Uterus (tissue), 3 donors: ENCODE measurements at regions not wholly inside any gene's neighbourhood (a gene's known extent, or its start where the extent isn't known, plus 50 kb on each side); places are given as distances from the start of the nearest gene placed in this dataset.

Experiments
- DNase-seq, 2 donors: peaks; one replicate each; pipeline ENCODE4 v3.0.0-alpha.2; 2019 to 2020
- H3K27ac ChIP-seq, 2 donors: fragments of 200-600 bp; sonication (generic); 1 replicate in 1 of 2; 2 replicates in 1 of 2; pipeline ENCODE4 v1.5.1; 2016 to 2018
- H3K27me3 ChIP-seq, 2 donors: fragments of 200-600 bp; sonication (generic); one replicate each; pipeline ENCODE4 v1.5.1; 2018 to 2019; ENCODE audit warnings: control low read depth in 1 of 2
- H3K36me3 ChIP-seq, 2 donors: fragments of 200-600 bp; sonication (generic); one replicate each; pipeline ENCODE4 v1.5.1; 2019; ENCODE audit warnings: control low read depth in 1 of 2
- H3K4me1 ChIP-seq, 2 donors: fragments of 200-600 bp; sonication (generic); one replicate each; pipeline ENCODE4 v1.5.1; 2018 to 2019; ENCODE audit warnings: control low read depth in 1 of 2
- H3K4me3 ChIP-seq, 2 donors: fragments of 200-600 bp; sonication (generic); 1 replicate in 1 of 2; 2 replicates in 1 of 2; pipeline ENCODE4 v1.5.1; 2018 to 2019; ENCODE audit warnings: mild to moderate bottlenecking in 1 of 2
- H3K9me3 ChIP-seq, 2 donors: fragments of 200-600 bp; sonication (generic); one replicate each; pipeline ENCODE4 v1.5.1; 2019; ENCODE audit warnings: control low read depth in 1 of 2
- POLR2A ChIP-seq, 2 donors: fragments of 450-650 bp; IDR thresholded peaks; one replicate each; pipeline ENCODE4 v1.6.1; 2016; ENCODE audit warnings: antibody characterized with exemption in 2 of 2, mild to moderate bottlenecking in 1 of 2, moderate library complexity in 1 of 2
- intact Hi-C: fragments of 100-400 bp; cut with DNase I; formaldehyde crosslinking; loops from one replicate; pipeline ENCODE4 v1.15.1; 2023; ENCODE audit warnings: low total_unique reads
- TF ChIP-seq, protein P1 (sequence below), 4 experiments: fragments of 200-600 bp in 2 of 4; fragments of 450-650 bp in 2 of 4; sonication (generic) in 2 of 4; IDR thresholded peaks; one replicate each; pipeline ENCODE4 v1.5.1; 2016 to 2019; ENCODE audit warnings: antibody characterized with exemption in 4 of 4, mild to moderate bottlenecking in 2 of 4, moderate library complexity in 1 of 4
- donor health status: DM: yes; HTN: yes; CAD: no.

- intact Hi-C loops = no loop called here
- Histone ChIP-seq H3K36me3 (no peaks in the 10 kb centered on the region), H3K9me3 (no peaks in the 10 kb centered on the region), H3K27me3 (no peaks in the 10 kb centered on the region), H3K4me1 (no peaks in the 10 kb centered on the region), H3K27ac (no peak overlapping the region), H3K4me3 (no peak overlapping the region)
- no peak for DNase-seq
- TF ChIP-seq, protein P1, sequence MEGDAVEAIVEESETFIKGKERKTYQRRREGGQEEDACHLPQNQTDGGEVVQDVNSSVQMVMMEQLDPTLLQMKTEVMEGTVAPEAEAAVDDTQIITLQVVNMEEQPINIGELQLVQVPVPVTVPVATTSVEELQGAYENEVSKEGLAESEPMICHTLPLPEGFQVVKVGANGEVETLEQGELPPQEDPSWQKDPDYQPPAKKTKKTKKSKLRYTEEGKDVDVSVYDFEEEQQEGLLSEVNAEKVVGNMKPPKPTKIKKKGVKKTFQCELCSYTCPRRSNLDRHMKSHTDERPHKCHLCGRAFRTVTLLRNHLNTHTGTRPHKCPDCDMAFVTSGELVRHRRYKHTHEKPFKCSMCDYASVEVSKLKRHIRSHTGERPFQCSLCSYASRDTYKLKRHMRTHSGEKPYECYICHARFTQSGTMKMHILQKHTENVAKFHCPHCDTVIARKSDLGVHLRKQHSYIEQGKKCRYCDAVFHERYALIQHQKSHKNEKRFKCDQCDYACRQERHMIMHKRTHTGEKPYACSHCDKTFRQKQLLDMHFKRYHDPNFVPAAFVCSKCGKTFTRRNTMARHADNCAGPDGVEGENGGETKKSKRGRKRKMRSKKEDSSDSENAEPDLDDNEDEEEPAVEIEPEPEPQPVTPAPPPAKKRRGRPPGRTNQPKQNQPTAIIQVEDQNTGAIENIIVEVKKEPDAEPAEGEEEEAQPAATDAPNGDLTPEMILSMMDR (IDR thresholded peaks at IDR 0.05) = no peak
- TF ChIP-seq POLR2A (IDR thresholded peaks at IDR 0.05) = no peak
Measured at GRCh38 chr11:80031014-80031600, 590.3 kb upstream of the TENM4 start.

DNA sequence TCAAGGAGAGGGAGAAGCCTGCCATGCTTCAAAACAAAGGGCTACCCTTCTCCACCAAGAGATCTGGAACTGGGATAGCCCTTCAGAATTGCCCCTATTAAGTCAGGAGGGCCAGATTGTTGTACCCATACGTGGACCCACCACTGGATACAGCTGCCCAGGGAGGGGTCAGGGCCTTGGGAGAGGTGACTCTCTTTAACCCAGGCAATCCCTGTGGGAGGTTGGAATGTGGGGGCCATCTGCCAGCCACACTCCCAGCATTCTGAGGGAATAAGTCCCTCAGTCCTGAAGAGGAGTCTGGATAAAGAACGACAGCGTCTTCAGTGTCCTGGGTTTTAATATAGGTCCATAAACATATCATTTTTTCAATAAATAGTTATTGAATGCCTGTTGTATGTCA, 588.2 kb upstream of the TENM4 start:
- Histone ChIP-seq H3K36me3 (no peaks in the 10 kb centered on the region), H3K9me3 (no peaks in the 10 kb centered on the region), H3K4me3 (no peak overlapping the region), H3K4me1 (no peaks in the 10 kb centered on the region), H3K27ac (no peak overlapping the region), H3K27me3 (no peaks in the 10 kb centered on the region)
- intact Hi-C loops = no loop called here
- no peak for DNase-seq
- TF ChIP-seq, protein P1 (IDR thresholded peaks at IDR 0.05) = no peak
- no peak for TF ChIP-seq POLR2A (IDR thresholded peaks at IDR 0.05)

- Histone ChIP-seq H3K9me3 (no peaks in the 10 kb centered on the region), H3K27ac (no peak overlapping the region), H3K4me1 (no peaks in the 10 kb centered on the region), H3K27me3 (no peaks in the 10 kb centered on the region), H3K36me3 (no peaks in the 10 kb centered on the region), H3K4me3 (no peak overlapping the region)
- intact Hi-C loops = no loop called here
- DNase-seq = no peak
- no peak for TF ChIP-seq POLR2A (IDR thresholded peaks at IDR 0.05)
- TF ChIP-seq, protein P1 (IDR thresholded peaks at IDR 0.05) = no peak
Measured at GRCh38 chr11:80024119-80024518, 583.3 kb upstream of the TENM4 start.

DNA sequence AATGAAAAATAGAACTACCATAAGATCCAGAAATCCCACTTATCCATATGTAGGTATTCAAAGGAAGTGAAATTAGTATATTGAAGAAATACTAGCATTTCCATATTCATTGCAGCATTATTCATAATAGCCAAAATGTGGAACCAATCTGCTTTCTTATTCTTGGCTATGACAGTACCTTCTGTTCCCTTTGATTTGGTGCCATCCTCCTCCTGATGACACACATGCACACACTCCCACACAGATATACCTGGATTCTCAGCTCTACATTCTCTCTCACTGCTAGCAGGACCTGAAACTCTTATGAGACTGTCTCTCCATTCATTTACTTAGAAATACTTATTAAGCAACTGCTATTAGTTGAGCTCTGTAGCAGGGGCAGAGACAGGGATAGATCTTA, 582.6 kb upstream of the TENM4 start:
- H3K4me3 ChIP-seq = no peak overlapping the region
- no peaks in the 10 kb centered on the region for H3K9me3 ChIP-seq
- no peak for TF ChIP-seq POLR2A (IDR thresholded peaks at IDR 0.05)
- TF ChIP-seq, protein P1 (IDR thresholded peaks at IDR 0.05) = no peak
- H3K4me1 ChIP-seq = no peaks in the 10 kb centered on the region
- no peaks in the 10 kb centered on the region for H3K36me3 ChIP-seq
- DNase-seq = no peak
- H3K27ac ChIP-seq = no peak overlapping the region
- H3K27me3 ChIP-seq = no peaks in the 10 kb centered on the region
- intact Hi-C loops = no loop called here

- TF ChIP-seq, protein P1 (IDR thresholded peaks at IDR 0.05) = no peak
- TF ChIP-seq POLR2A (IDR thresholded peaks at IDR 0.05) = no peak
Measured at GRCh38 chr11:80010536-80010935, 569.7 kb upstream of the TENM4 start.

More at GRCh38 chr11:80010536-80010935, 569.7 kb upstream of the TENM4 start:
- no peak overlapping the region for H3K4me3 ChIP-seq
- intact Hi-C loops = no loop called here
- no peak overlapping the region for H3K27ac ChIP-seq
- no peaks in the 10 kb centered on the region for H3K36me3 ChIP-seq
- no peaks in the 10 kb centered on the region for H3K27me3 ChIP-seq
- DNase-seq = no peak
- H3K4me1 ChIP-seq = no peaks in the 10 kb centered on the region
- no peaks in the 10 kb centered on the region for H3K9me3 ChIP-seq
